Transverse colon (tissue), 4 donors: ENCODE measurements at regions not wholly inside any gene's neighbourhood (a gene's known extent, or its start where the extent isn't known, plus 50 kb on each side); places are given as distances from the start of the nearest gene placed in this dataset.

Experiments
- DNase-seq: peaks from one replicate; pipeline ENCODE4 v3.0.0-alpha.2; 2019
- H3K27ac ChIP-seq, 4 donors: fragments of 200-600 bp; sonication (generic); 2 replicates each; pipeline ENCODE4 v1.5.1; 2016 to 2018; ENCODE audit warnings: inconsistent platforms in 4 of 4
- H3K27me3 ChIP-seq: fragments of 200-600 bp; sonication (generic); 2 replicates; pipeline ENCODE4 v1.5.1; 2017; ENCODE audit warnings: inconsistent platforms
- H3K36me3 ChIP-seq, 4 donors: fragments of 200-600 bp; sonication (generic); 2 replicates each; pipeline ENCODE4 v1.5.1; 2017 to 2019; ENCODE audit warnings: inconsistent platforms in 4 of 4
- H3K4me1 ChIP-seq, 4 donors: fragments of 200-600 bp; sonication (generic); 2 replicates each; pipeline ENCODE4 v1.5.1; 2017 to 2020; ENCODE audit warnings: inconsistent platforms in 4 of 4
- H3K4me3 ChIP-seq, 4 donors: fragments of 200-600 bp; sonication (generic); 1 replicate in 1 of 4; 2 replicates in 3 of 4; pipeline versions ENCODE4 v1.5.1 to v1.6.1; 2017 to 2019; ENCODE audit warnings: inconsistent platforms in 4 of 4
- H3K9me3 ChIP-seq, 2 donors: fragments of 200-600 bp; sonication (generic); 2 replicates each; pipeline ENCODE4 v1.5.1; 2017 to 2019; ENCODE audit warnings: inconsistent platforms in 2 of 2
- EP300 ChIP-seq: sonication (generic); formaldehyde crosslinking; IDR thresholded peaks from one replicate; pipeline ENCODE4 v1.6.1; 2017; ENCODE audit warnings: antibody characterized with exemption, low read depth
- POLR2A ChIP-seq: fragments of 450-650 bp; IDR thresholded peaks from one replicate; pipeline ENCODE4 v1.6.1; 2016; ENCODE audit warnings: antibody characterized with exemption, mild to moderate bottlenecking, moderate library complexity
- POLR2AphosphoS5 ChIP-seq, 3 donors: sonication (generic); formaldehyde crosslinking; IDR thresholded peaks; one replicate each; pipeline ENCODE4 v1.6.1; 2016; ENCODE audit warnings: antibody characterized with exemption in 3 of 3
- WGBS, 2 donors: methylation state at CpG; one replicate each; pipeline ENCODE4 v1.1.5; 2018; ENCODE audit warnings: low coverage in 1 of 2; 5-methylcytosine and 5-hydroxymethylcytosine counted together
- in situ Hi-C, 4 donors: fragments of 200-750 bp; cut with MboI; loops; one replicate each; pipeline versions ENCODE4 v1.15.0 to v1.15.1; 2017; ENCODE audit warnings: low sequenced_read_pairs in 3 of 4, low pct_ligation_motif_present in 1 of 4, low pct_unique_long_range_greater_than_20kb in 1 of 4
- intact Hi-C: fragments of 100-400 bp; cut with DNase I; formaldehyde crosslinking; loops from one replicate; pipeline ENCODE4 v1.15.1; 2023; ENCODE audit warnings: low total_unique reads
- TF ChIP-seq, protein P1 (sequence below), 5 experiments: fragments of 200-600 bp in 3 of 5; fragments of 450-650 bp in 2 of 5; sonication (generic) in 3 of 5; IDR thresholded peaks; 1 replicate in 2 of 5; 2 replicates in 3 of 5; pipeline ENCODE4 v1.5.1; 2016 to 2017; ENCODE audit warnings: antibody characterized with exemption in 5 of 5, inconsistent platforms in 3 of 5, mild to moderate bottlenecking in 2 of 5, moderate library complexity in 1 of 5

DNA sequence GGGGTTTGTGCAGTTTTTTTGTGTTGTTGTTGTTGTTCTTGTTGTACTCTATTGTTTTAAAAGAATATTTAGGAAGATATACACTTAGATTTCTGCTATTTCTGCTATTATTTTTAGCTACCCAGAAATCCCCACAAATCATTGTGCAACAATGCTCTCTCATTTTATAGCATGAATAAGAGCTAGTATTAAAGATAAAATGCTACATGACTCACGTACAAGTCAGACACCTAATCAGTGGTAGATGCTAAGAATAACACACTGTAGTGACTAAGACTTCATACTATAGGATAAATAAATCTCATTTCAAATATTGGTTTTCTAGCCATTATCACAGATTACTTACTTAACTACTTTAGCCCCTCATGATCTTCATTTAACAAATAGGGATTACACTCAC lies 920.5 kb downstream of the KCNMA1 start:
- no peak overlapping the region for H3K4me3 ChIP-seq
- 33 to 64% methylated on average over 1 of the region's 1 CpG for WGBS, 2 donors
- TF ChIP-seq, protein P1, sequence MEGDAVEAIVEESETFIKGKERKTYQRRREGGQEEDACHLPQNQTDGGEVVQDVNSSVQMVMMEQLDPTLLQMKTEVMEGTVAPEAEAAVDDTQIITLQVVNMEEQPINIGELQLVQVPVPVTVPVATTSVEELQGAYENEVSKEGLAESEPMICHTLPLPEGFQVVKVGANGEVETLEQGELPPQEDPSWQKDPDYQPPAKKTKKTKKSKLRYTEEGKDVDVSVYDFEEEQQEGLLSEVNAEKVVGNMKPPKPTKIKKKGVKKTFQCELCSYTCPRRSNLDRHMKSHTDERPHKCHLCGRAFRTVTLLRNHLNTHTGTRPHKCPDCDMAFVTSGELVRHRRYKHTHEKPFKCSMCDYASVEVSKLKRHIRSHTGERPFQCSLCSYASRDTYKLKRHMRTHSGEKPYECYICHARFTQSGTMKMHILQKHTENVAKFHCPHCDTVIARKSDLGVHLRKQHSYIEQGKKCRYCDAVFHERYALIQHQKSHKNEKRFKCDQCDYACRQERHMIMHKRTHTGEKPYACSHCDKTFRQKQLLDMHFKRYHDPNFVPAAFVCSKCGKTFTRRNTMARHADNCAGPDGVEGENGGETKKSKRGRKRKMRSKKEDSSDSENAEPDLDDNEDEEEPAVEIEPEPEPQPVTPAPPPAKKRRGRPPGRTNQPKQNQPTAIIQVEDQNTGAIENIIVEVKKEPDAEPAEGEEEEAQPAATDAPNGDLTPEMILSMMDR (IDR thresholded peaks at IDR 0.05), result no peak
- TF ChIP-seq POLR2AphosphoS5 (IDR thresholded peaks at IDR 0.05) (no peak), POLR2A (no peak), EP300 (no peak)
- in situ Hi-C loops, result no loop called here
- H3K36me3 ChIP-seq, result no peaks in the 10 kb centered on the region
- no peaks in the 10 kb centered on the region for H3K27me3 ChIP-seq
- H3K4me1 ChIP-seq, result no peaks in the 10 kb centered on the region
- no peak for DNase-seq
- no peaks in the 10 kb centered on the region for H3K9me3 ChIP-seq
- intact Hi-C loops, result loop anchor here (10.0 kb wide), 1 partner anchor 648 kb away; no protein-coding TSS in a partner anchor
- no peak overlapping the region for H3K27ac ChIP-seq

DNA sequence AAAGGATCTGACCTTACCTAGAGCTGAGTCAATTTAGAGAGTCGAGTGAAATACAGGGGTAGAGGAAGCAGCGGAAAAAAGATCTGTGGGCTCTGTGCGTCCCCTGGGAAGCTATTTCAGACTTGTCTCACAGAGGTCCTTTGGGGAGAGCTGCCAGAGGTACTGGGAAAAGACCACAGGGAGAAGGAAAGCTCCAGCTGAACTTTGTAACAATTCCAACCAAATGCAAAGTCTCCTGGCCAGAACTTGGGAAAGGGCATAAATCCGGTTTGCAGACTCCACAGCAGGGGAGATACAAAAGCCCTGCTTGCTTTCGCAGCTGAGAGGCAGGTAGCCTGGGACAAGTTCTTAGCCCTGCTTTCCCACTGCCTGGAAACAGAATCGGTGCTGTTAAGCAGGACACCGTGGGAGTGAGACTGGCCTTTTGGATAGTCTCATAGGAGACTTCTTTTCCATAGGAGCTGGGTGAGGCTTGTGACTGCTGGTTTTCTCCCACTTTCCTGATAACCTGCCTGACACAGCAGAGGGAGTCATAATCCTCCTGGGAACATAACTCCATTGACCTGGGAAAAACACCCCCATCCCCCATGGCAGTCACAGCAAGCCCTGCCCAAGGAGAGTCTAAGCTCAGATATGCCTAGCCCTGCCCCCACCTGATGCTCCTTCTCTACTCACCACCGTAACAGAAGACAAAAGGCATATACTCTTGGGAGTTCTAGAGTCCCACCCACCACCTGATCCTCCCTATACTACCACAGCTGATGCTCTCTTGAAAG lies 926.2 kb downstream of the KCNMA1 start:
- Histone ChIP-seq H3K27ac (no peak overlapping the region), H3K4me1 (no peaks in the 10 kb centered on the region), H3K4me3 (no peak overlapping the region), H3K36me3 (no peaks in the 10 kb centered on the region), H3K9me3 (no peaks in the 10 kb centered on the region), H3K27me3 (no peaks in the 10 kb centered on the region)
- TF ChIP-seq, protein P1 (IDR thresholded peaks at IDR 0.05), result no peak
- no peak for TF ChIP-seq EP300
- TF ChIP-seq POLR2AphosphoS5 (IDR thresholded peaks at IDR 0.05), result no peak
- TF ChIP-seq POLR2A, result no peak
- 62 to 85% methylated on average over 4 to 8 of the region's 8 CpGs for WGBS, 2 donors
- intact Hi-C loops (loop anchor here (10.0 kb wide), 1 partner anchor 653 kb away; no protein-coding TSS in a partner anchor), in situ Hi-C loops (no loop called here)
- no peak for DNase-seq

DNA sequence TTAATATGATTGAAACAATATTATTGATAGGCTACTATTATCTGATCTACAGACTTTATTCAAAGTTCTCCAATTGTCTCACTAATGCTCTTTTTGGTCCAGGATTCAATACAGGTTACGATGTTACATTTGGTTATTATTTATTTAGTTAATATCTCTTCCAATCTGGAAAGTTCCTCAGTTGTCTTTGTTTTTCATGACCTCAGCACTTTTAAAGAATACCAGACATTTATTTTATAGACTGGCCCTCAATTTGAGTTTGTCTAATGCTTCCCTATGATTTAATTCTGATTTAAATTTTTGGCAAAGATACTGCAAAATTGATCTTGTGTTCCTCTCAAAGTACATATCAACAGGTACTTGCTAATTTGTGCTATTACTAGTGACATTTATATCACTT lies 937.4 kb downstream of the KCNMA1 start:
- TF ChIP-seq POLR2AphosphoS5 (IDR thresholded peaks at IDR 0.05) (no peak), EP300 (no peak), POLR2A (no peak)
- TF ChIP-seq, protein P1 (IDR thresholded peaks at IDR 0.05), result no peak
- no peaks in the 10 kb centered on the region for H3K36me3 ChIP-seq
- H3K9me3 ChIP-seq, result peaks cover 0 to 5% of the 10 kb centered on the region in 2 donors
- no peaks in the 10 kb centered on the region for H3K27me3 ChIP-seq
- no peaks in the 10 kb centered on the region for H3K4me1 ChIP-seq
- intact Hi-C loops (no loop called here), in situ Hi-C loops (no loop called here)
- no peak overlapping the region for H3K27ac ChIP-seq
- WGBS, 2 donors, result 79 to 96% methylated on average over 1 of the region's 1 CpG
- DNase-seq, result no peak
- no peak overlapping the region for H3K4me3 ChIP-seq

DNA sequence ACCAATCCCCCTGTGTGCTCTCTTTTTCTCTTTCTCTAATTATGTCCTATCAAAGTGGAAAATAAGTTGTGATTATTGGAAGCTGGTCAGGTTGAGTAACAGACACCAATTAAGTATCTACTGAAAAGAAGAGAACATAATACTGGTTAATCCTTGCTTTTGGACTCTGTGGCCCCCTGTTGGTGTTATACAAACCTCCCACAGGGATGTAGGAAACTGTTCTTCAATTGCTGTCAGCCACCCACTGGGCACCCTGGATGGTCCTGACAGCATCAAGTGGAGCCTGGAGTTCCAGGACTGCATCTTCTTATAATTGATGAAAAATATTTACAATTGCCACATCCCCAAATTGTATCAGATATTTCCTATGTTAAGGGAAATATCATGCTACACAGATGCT lies 939.7 kb downstream of the KCNMA1 start:
- H3K36me3 ChIP-seq, result no peaks in the 10 kb centered on the region
- intact Hi-C loops (no loop called here), in situ Hi-C loops (no loop called here)
- TF ChIP-seq POLR2AphosphoS5 (IDR thresholded peaks at IDR 0.05) (no peak), POLR2A (no peak), EP300 (no peak)
- TF ChIP-seq, protein P1 (IDR thresholded peaks at IDR 0.05), result no peak
- H3K9me3 ChIP-seq, result peaks cover 0 to 5% of the 10 kb centered on the region in 2 donors
- DNase-seq, result no peak
- no peak overlapping the region for H3K27ac ChIP-seq
- H3K4me1 ChIP-seq, result no peaks in the 10 kb centered on the region
- no peak overlapping the region for H3K4me3 ChIP-seq
- H3K27me3 ChIP-seq, result no peaks in the 10 kb centered on the region
